ENCODE measurements at regions not wholly inside any gene's neighbourhood (a gene's known extent, or its start where the extent isn't known, plus 50 kb on each side); places are given as distances from the start of the nearest gene placed in this dataset.
"Not testable (repeated sequence)": the region's sequence is repeated elsewhere in the genome, so short reads cannot be mapped to it uniquely, and the experiment has no call there.

GRCh38 chr1:219066631-219067349 lies 106.9 kb upstream of the LYPLAL1 start:
- Mint-ChIP-seq H3K9me3 (no peaks in the 10 kb centered on the region), H3K4me3 (ENCODE audit: low read depth) (no peak overlapping the region), H3K4me1 (ENCODE audit: low read depth) (no peaks in the 10 kb centered on the region), H3K27me3 (ENCODE audit: low read depth) (no peaks in the 10 kb centered on the region), H3K36me3 (ENCODE audit: low read depth) (no peaks in the 10 kb centered on the region), H3K27ac (no peak overlapping the region)
- intact Hi-C loops (cut with micrococcal nuclease): no loop called here
- no peak for DNase-seq (ENCODE audit: low spot score)

DNA sequence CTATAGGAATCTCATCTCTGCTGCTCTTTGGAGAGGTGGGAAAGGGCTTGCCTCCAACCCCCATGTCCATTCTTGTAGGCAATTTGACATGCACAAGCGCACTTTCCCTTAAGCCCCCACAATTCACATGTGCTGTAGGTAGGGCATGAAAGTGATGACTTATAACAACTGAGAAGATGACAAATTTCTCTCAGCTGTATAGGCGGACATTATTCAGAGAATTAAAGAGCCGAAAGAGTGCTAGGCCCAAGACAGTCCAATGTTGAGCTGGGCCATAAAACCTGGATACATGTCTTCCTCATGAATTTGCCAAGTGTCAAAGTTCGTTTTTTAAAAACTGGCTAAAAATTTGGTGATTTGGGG lies 106.3 kb upstream of the LYPLAL1 start:
- no peaks in the 10 kb centered on the region for H3K9me3 Mint-ChIP-seq
- no peak overlapping the region for H3K4me3 Mint-ChIP-seq (ENCODE audit: low read depth)
- DNase-seq (ENCODE audit: low spot score): no peak
- intact Hi-C loops (cut with micrococcal nuclease): no loop called here
- H3K4me1 Mint-ChIP-seq (ENCODE audit: low read depth): no peaks in the 10 kb centered on the region
- H3K36me3 Mint-ChIP-seq (ENCODE audit: low read depth): no peaks in the 10 kb centered on the region
- no peak overlapping the region for H3K27ac Mint-ChIP-seq
- no peaks in the 10 kb centered on the region for H3K27me3 Mint-ChIP-seq (ENCODE audit: low read depth)

DNA sequence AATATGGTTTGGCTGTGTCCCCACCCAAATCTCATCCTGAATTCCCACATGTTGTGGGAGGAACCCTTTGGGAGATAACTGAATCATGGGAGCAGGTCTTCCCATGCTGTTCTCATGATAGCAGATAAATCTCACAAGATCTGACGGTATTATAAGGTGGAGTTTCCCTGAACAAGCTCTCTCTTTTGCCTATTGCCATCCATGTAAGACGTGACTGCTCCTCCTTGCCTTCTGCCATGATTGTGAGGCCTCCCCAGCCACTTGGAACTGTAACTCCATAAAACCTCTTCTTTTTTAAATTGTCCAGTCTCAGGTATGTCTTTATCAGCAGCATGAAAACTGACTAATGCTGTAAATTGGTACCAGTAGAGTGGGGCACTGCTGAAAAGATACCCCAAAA lies 103.3 kb upstream of the LYPLAL1 start:
- H3K4me3 Mint-ChIP-seq (ENCODE audit: low read depth); intact Hi-C loops (cut with micrococcal nuclease); H3K36me3 Mint-ChIP-seq (ENCODE audit: low read depth); DNase-seq (ENCODE audit: low spot score); H3K27ac Mint-ChIP-seq; H3K9me3 Mint-ChIP-seq; H3K27me3 Mint-ChIP-seq (ENCODE audit: low read depth); H3K4me1 Mint-ChIP-seq (ENCODE audit: low read depth): not testable (repeated sequence)

GRCh38 chr1:219071209-219071608 lies 102.5 kb upstream of the LYPLAL1 start:
- no peak for DNase-seq (ENCODE audit: low spot score)
- no peak overlapping the region for H3K27ac Mint-ChIP-seq
- no peaks in the 10 kb centered on the region for H3K9me3 Mint-ChIP-seq
- no peaks in the 10 kb centered on the region for H3K36me3 Mint-ChIP-seq (ENCODE audit: low read depth)
- H3K4me3 Mint-ChIP-seq (ENCODE audit: low read depth): no peak overlapping the region
- no peaks in the 10 kb centered on the region for H3K4me1 Mint-ChIP-seq (ENCODE audit: low read depth)
- intact Hi-C loops (cut with micrococcal nuclease): no loop called here
- H3K27me3 Mint-ChIP-seq (ENCODE audit: low read depth): no peaks in the 10 kb centered on the region

DNA sequence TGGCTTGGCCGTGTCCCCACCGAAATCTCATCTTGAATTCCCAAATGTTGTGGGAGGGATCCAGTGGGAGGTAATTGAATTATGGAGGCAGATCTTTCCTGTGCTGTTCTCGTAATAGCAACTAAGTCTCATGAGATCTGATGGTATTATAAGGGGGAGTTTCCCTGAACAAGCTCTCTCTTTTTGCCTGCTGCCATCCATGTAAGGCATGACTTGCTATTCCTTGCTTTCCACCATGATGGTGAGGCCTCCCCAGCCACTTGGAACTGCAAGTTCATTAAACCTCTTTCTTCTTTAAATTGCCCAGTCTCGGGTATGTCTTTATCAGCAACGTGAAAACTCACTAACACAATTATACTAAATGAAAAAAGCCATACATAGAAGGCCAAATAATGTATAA lies 101.3 kb upstream of the LYPLAL1 start:
- H3K36me3 Mint-ChIP-seq (ENCODE audit: low read depth): no peaks in the 10 kb centered on the region
- no peaks in the 10 kb centered on the region for H3K9me3 Mint-ChIP-seq
- intact Hi-C loops (cut with micrococcal nuclease): no loop called here
- no peak overlapping the region for H3K27ac Mint-ChIP-seq
- DNase-seq (ENCODE audit: low spot score): no peak
- H3K4me3 Mint-ChIP-seq (ENCODE audit: low read depth): no peak overlapping the region
- H3K4me1 Mint-ChIP-seq (ENCODE audit: low read depth): no peaks in the 10 kb centered on the region
- no peaks in the 10 kb centered on the region for H3K27me3 Mint-ChIP-seq (ENCODE audit: low read depth)

GRCh38 chr1:219074084-219074728 lies 99.5 kb upstream of the LYPLAL1 start:
- Mint-ChIP-seq H3K4me1 (ENCODE audit: low read depth) (no peaks in the 10 kb centered on the region), H3K4me3 (ENCODE audit: low read depth) (no peak overlapping the region), H3K27me3 (ENCODE audit: low read depth) (no peaks in the 10 kb centered on the region), H3K9me3 (no peaks in the 10 kb centered on the region), H3K36me3 (ENCODE audit: low read depth) (no peaks in the 10 kb centered on the region), H3K27ac (no peak overlapping the region)
- intact Hi-C loops (cut with micrococcal nuclease): no loop called here
- no peak for DNase-seq (ENCODE audit: low spot score)

DNA sequence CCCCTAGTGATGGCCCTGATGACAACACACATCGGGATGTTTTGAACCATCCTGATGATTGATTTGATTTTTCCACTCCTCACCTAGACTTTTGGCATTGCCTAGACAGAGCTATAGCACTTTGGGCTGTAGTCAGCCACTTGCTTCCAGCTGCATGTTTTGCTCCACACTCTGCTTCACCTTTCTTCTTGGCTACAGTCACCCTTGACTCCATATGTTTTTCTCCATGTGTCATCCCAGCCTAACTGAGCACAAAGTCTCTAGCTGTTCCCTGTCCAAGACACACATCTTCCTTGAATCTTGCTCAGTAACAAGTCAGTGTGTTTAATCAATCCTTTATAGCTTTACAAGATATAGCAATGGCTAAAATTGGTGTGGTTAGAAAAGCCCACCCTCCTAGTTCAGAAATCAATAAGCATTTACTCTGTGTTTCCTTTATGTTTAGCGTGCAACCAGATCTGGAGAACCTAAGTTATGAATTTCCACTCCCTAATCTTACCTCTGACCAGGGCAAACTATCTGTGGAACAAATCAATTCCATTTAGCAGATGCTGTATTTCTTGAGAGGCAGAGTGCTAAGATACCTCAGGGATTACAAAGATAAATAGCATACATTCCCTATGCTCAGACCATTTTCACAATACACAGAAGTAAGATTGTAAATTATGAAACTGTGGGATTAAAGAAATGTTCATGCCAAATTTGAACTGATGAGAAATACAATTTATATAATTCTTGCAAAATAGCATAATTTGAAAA lies 98.4 kb upstream of the LYPLAL1 start:
- H3K27ac Mint-ChIP-seq: no peak overlapping the region
- intact Hi-C loops (cut with micrococcal nuclease): no loop called here
- no peaks in the 10 kb centered on the region for H3K36me3 Mint-ChIP-seq (ENCODE audit: low read depth)
- no peaks in the 10 kb centered on the region for H3K27me3 Mint-ChIP-seq (ENCODE audit: low read depth)
- H3K4me3 Mint-ChIP-seq (ENCODE audit: low read depth): no peak overlapping the region
- no peaks in the 10 kb centered on the region for H3K4me1 Mint-ChIP-seq (ENCODE audit: low read depth)
- DNase-seq (ENCODE audit: low spot score): no peak
- H3K9me3 Mint-ChIP-seq: no peaks in the 10 kb centered on the region

GRCh38 chr1:219076326-219076937 lies 97.2 kb upstream of the LYPLAL1 start:
- no peaks in the 10 kb centered on the region for H3K4me1 Mint-ChIP-seq (ENCODE audit: low read depth)
- intact Hi-C loops (cut with micrococcal nuclease): no loop called here
- H3K27ac Mint-ChIP-seq: no peak overlapping the region
- H3K27me3 Mint-ChIP-seq (ENCODE audit: low read depth): no peaks in the 10 kb centered on the region
- H3K9me3 Mint-ChIP-seq: no peaks in the 10 kb centered on the region
- H3K36me3 Mint-ChIP-seq (ENCODE audit: low read depth): no peaks in the 10 kb centered on the region
- DNase-seq (ENCODE audit: low spot score): no peak
- no peak overlapping the region for H3K4me3 Mint-ChIP-seq (ENCODE audit: low read depth)

DNA sequence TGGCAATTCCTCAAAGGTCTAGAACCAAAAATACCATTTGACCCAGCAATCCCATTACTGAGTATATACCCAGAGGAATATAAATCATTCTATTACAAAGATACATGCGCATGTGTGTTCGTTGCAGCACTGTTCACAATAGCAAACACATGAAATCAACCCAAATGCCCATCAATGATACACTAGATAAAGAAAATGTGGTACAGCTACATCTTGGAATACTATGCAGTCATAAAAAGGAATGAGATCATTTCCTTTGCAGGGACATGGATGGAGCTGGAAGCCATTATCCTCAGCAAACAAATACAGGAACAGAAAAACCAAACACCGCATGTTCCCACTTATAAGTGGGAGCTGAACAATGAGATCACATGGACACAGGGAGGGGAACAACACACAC lies 95.9 kb upstream of the LYPLAL1 start:
- H3K36me3 Mint-ChIP-seq (ENCODE audit: low read depth); H3K4me1 Mint-ChIP-seq (ENCODE audit: low read depth); H3K9me3 Mint-ChIP-seq; intact Hi-C loops (cut with micrococcal nuclease); H3K27ac Mint-ChIP-seq; H3K27me3 Mint-ChIP-seq (ENCODE audit: low read depth); H3K4me3 Mint-ChIP-seq (ENCODE audit: low read depth); DNase-seq (ENCODE audit: low spot score): not testable (repeated sequence)

DNA sequence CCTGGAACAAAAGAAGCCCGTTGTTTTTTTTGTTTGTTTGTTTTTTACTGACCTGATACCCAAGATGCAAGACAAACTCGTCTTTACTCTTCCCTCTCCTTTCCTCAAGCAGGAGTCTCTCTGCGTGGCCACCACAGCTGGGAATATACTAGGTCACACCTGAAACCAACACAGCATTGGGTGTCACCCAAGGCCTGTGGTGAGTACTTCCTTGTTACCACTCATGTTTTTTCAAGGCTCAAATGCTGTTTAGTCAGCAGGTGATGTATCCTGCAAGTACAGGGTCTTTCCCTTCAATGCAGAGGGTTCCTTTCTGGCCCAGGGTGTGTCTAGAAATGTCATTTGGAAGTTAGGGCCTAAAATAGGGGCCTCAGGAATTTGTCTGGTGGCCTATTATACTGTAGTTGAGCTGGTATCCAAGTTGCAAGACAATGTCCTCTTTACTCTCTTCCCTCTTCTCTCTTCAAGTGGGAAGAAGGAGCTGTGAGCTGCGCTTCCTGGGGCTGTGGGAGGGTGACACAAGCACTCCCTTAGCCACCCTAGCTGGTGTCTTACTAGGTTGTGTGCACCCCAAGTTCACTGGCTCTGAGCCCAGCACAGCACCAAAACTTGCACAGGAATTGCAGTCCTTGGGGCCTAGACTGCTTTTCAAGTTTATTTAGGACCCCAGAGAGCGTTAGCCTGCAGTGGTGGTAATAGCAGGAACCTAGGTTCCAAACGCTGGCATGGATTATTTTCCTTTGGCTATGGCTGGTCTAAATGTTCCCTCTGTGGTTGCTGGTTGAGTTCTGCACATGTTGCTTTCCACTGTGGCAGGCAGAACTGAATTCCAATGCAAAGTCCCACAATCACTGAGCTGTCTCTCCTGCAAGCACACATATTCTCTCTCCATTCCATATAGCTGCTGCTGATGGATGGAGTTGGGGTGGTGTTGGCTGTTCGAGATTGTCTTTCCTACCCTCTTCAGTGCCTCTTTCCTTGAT lies 91.4 kb upstream of the LYPLAL1 start:
- no peak overlapping the region for H3K27ac Mint-ChIP-seq
- no peak overlapping the region for H3K4me3 Mint-ChIP-seq (ENCODE audit: low read depth)
- H3K9me3 Mint-ChIP-seq: no peaks in the 10 kb centered on the region

DNA sequence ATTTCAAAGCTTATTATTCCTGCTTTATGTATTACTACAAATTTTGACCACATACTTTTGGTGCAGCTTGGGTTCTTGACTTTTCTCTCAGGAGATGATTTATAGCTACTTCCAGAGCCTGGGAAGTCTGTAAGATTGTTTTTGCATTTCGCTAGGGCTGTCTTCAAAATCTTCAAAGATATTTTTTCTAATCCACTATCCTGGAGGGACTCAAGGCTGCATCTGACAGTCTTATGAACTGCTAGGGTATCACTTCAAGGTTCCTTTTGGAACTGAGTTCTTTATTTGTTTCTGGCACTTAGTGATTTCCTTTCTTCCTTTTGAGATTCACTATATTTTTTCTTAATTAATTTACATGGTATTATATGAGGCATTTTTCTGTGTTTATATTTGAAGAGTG lies 90.0 kb upstream of the LYPLAL1 start:
- H3K4me1 Mint-ChIP-seq (ENCODE audit: low read depth): no peaks in the 10 kb centered on the region
- intact Hi-C loops (cut with micrococcal nuclease): no loop called here
- no peaks in the 10 kb centered on the region for H3K27me3 Mint-ChIP-seq (ENCODE audit: low read depth)
- no peaks in the 10 kb centered on the region for H3K9me3 Mint-ChIP-seq
- DNase-seq (ENCODE audit: low spot score): no peak
- H3K36me3 Mint-ChIP-seq (ENCODE audit: low read depth): no peaks in the 10 kb centered on the region
- no peak overlapping the region for H3K4me3 Mint-ChIP-seq (ENCODE audit: low read depth)
- H3K27ac Mint-ChIP-seq: no peak overlapping the region

More for the DNA sequence above, 91.4 kb upstream of the LYPLAL1 start:
- Mint-ChIP-seq H3K36me3 (ENCODE audit: low read depth) (no peaks in the 10 kb centered on the region), H3K27me3 (ENCODE audit: low read depth) (no peaks in the 10 kb centered on the region), H3K4me1 (ENCODE audit: low read depth) (no peaks in the 10 kb centered on the region)
- no peak for DNase-seq (ENCODE audit: low spot score)
- intact Hi-C loops (cut with micrococcal nuclease): no loop called here

DNA sequence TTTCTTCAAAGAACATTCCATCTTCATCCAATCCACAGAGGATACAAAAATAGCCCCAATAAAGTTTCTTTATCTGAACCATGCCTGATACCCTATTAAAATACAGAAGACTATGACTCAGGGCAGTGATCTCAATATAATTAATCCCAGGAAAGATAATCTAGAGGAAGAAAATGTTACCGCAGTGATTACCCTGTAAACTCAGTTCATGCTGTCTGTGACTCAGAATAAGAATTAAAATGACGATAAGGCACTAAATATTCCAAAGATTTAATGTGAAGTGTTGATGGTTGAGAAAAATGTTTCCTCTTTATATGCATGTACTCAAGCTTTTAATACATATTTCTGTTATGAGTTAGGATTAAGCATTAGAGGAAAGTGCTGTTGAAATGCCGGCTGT lies 88.6 kb upstream of the LYPLAL1 start:
- DNase-seq (ENCODE audit: low spot score): no peak
- Mint-ChIP-seq H3K4me3 (ENCODE audit: low read depth) (no peak overlapping the region), H3K4me1 (ENCODE audit: low read depth) (no peaks in the 10 kb centered on the region), H3K36me3 (ENCODE audit: low read depth) (no peaks in the 10 kb centered on the region), H3K27me3 (ENCODE audit: low read depth) (no peaks in the 10 kb centered on the region), H3K27ac (no peak overlapping the region), H3K9me3 (no peaks in the 10 kb centered on the region)
- intact Hi-C loops (cut with micrococcal nuclease): no loop called here
